ELF-1 (cell line): ENCODE measurements at regions not wholly inside any gene's neighbourhood (a gene's known extent, or its start where the extent isn't known, plus 50 kb on each side); places are given as distances from the start of the nearest gene placed in this dataset.
"Not testable (repeated sequence)": the region's sequence is repeated elsewhere in the genome, so short reads cannot be mapped to it uniquely, and the experiment has no call there.

ENCODE experiments used
- DNase-seq: peaks from one replicate; pipeline ENCODE4 v3.0.0-alpha.2; 2016; ENCODE audit warnings: low read depth, low spot score

- no peak for DNase-seq
Observed at GRCh38 chr1:221525749-221526148, 216.1 kb downstream of the DUSP10 start.

- no peak for DNase-seq
Observed at GRCh38 chr1:221527302-221527701, 214.6 kb downstream of the DUSP10 start.

GRCh38 chr1:221527886-221528624, 213.8 kb downstream of the DUSP10 start:
- no peak for DNase-seq

GRCh38 chr1:221530159-221530558, 211.7 kb downstream of the DUSP10 start:
- not testable (repeated sequence) for DNase-seq

- DNase-seq = no peak
Observed at GRCh38 chr1:221530791-221531190, 211.1 kb downstream of the DUSP10 start.

GRCh38 chr1:221532071-221532773, 209.7 kb downstream of the DUSP10 start:
- no peak for DNase-seq

- DNase-seq = no peak
Observed at GRCh38 chr1:221541296-221541695, 200.6 kb downstream of the DUSP10 start.

GRCh38 chr1:221543529-221544120, 198.3 kb downstream of the DUSP10 start:
- DNase-seq = peak; percentile 13

GRCh38 chr1:221548942-221549341, 192.9 kb downstream of the DUSP10 start:
- DNase-seq = no peak

GRCh38 chr1:221549815-221550214, 192.1 kb downstream of the DUSP10 start:
- no peak for DNase-seq

- not testable (repeated sequence) for DNase-seq
Observed at GRCh38 chr1:221552792-221553191, 189.1 kb downstream of the DUSP10 start.

- no peak for DNase-seq
Observed at GRCh38 chr1:221555689-221556433, 186.0 kb downstream of the DUSP10 start.

GRCh38 chr1:221556435-221556834, 185.5 kb downstream of the DUSP10 start:
- DNase-seq = no peak

- DNase-seq = no peak
Observed at GRCh38 chr1:221557013-221557412, 184.9 kb downstream of the DUSP10 start.

- DNase-seq = no peak
Observed at GRCh38 chr1:221558396-221558795, 183.5 kb downstream of the DUSP10 start.

GRCh38 chr1:221559911-221560310, 182.0 kb downstream of the DUSP10 start:
- DNase-seq = no peak

GRCh38 chr1:221562542-221563475, 179.1 kb downstream of the DUSP10 start:
- no peak for DNase-seq

- no peak for DNase-seq
Observed at GRCh38 chr1:221563476-221563921, 178.4 kb downstream of the DUSP10 start.

- no peak for DNase-seq
Observed at GRCh38 chr1:221564891-221565290, 177.0 kb downstream of the DUSP10 start.

GRCh38 chr1:221565711-221566110, 176.2 kb downstream of the DUSP10 start:
- no peak for DNase-seq
